Left lung (tissue), 4 donors: ENCODE measurements at regions not wholly inside any gene's neighbourhood (a gene's known extent, or its start where the extent isn't known, plus 50 kb on each side); places are given as distances from the start of the nearest gene placed in this dataset.

Experiments
- ATAC-seq: fragments of 200-7000 bp; cut with Tn5 transposase; one replicate; pipeline ENCODE4 v1.9.1; 2020; ENCODE audit warnings: moderate library complexity
- DNase-seq, 4 donors: peaks; one replicate each; pipeline ENCODE4 v3.0.0-alpha.2; 2013 to 2020
- H3K27ac ChIP-seq, 2 donors: fragments of 200-600 bp; sonication (generic) in 1 of 2; one replicate each; pipeline versions ENCODE4 v1.5.0 to v1.8.0; 2020 to 2021
- H3K27me3 ChIP-seq, 2 donors: fragments of 200-600 bp; sonication (generic) in 1 of 2; one replicate each; pipeline versions ENCODE4 v1.5.0 to v1.8.0; 2020 to 2021
- H3K36me3 ChIP-seq, 2 donors: fragments of 200-600 bp; sonication (generic) in 1 of 2; one replicate each; pipeline versions ENCODE4 v1.5.0 to v1.8.0; 2020 to 2021
- H3K4me1 ChIP-seq, 2 donors: fragments of 200-600 bp; one replicate each; pipeline ENCODE4 v1.8.0; 2021
- H3K4me3 ChIP-seq, 2 donors: fragments of 200-600 bp; sonication (generic) in 1 of 2; one replicate each; pipeline versions ENCODE4 v1.5.0 to v1.8.0; 2020 to 2021; ENCODE audit warnings: mild to moderate bottlenecking in 1 of 2
- H3K9me3 ChIP-seq, 2 donors: fragments of 200-600 bp; sonication (generic) in 1 of 2; one replicate each; pipeline versions ENCODE4 v1.5.0 to v1.8.0; 2020 to 2021
- CTCF ChIP-seq, 2 donors: fragments of 200-600 bp; sonication (generic) in 1 of 2; IDR thresholded peaks; one replicate each; pipeline versions ENCODE4 v1.5.0 to v1.8.0; 2021; ENCODE audit warnings: antibody characterized with exemption in 2 of 2
- intact Hi-C, 2 donors: fragments of 100-400 bp; cut with DNase I; formaldehyde crosslinking; loops; one replicate each; pipeline versions ENCODE4 v1.11.2 to v1.14.2; 2022
- donor health status: DM: no; HTN: yes; CAD: no.
- donor health status: DM: no; HTN: no; CAD: no.

- H3K9me3 ChIP-seq, result no peaks in the 10 kb centered on the region
- no peaks in the 10 kb centered on the region for H3K4me1 ChIP-seq
- no peak for ATAC-seq
- H3K4me3 ChIP-seq, result no peak overlapping the region
- intact Hi-C loops, result no loop called here
- TF ChIP-seq CTCF (IDR thresholded peaks at IDR 0.05), result no peak
- no peaks in the 10 kb centered on the region for H3K27me3 ChIP-seq
- no peak overlapping the region for H3K27ac ChIP-seq
- no peaks in the 10 kb centered on the region for H3K36me3 ChIP-seq
- DNase-seq, result no peak
Observed at GRCh38 chr2:66771359-66771976, 336.5 kb downstream of the MEIS1 start.

- Histone ChIP-seq H3K27ac (no peak overlapping the region), H3K4me1 (no peaks in the 10 kb centered on the region), H3K36me3 (no peaks in the 10 kb centered on the region), H3K27me3 (no peaks in the 10 kb centered on the region), H3K4me3 (no peak overlapping the region), H3K9me3 (no peaks in the 10 kb centered on the region)
- no peak for DNase-seq
- no peak for ATAC-seq
- intact Hi-C loops, result no loop called here
- TF ChIP-seq CTCF (IDR thresholded peaks at IDR 0.05), result no peak
Observed at GRCh38 chr2:66772618-66773017, 337.7 kb downstream of the MEIS1 start.

- intact Hi-C loops, result no loop called here
- no peak for TF ChIP-seq CTCF (IDR thresholded peaks at IDR 0.05)
- no peak overlapping the region for H3K27ac ChIP-seq
- no peaks in the 10 kb centered on the region for H3K27me3 ChIP-seq
- no peaks in the 10 kb centered on the region for H3K9me3 ChIP-seq
- ATAC-seq (no peak), DNase-seq (no peak)
- H3K36me3 ChIP-seq, result no peaks in the 10 kb centered on the region
- H3K4me1 ChIP-seq, result no peaks in the 10 kb centered on the region
- H3K4me3 ChIP-seq, result no peak overlapping the region
Observed at GRCh38 chr2:66775730-66776422, 341.0 kb downstream of the MEIS1 start.

- DNase-seq (no peak), ATAC-seq (no peak)
- Histone ChIP-seq H3K27ac (no peak overlapping the region), H3K4me1 (no peaks in the 10 kb centered on the region), H3K9me3 (no peaks in the 10 kb centered on the region), H3K4me3 (no peak overlapping the region), H3K36me3 (no peaks in the 10 kb centered on the region), H3K27me3 (no peaks in the 10 kb centered on the region)
- intact Hi-C loops, result no loop called here
- TF ChIP-seq CTCF (IDR thresholded peaks at IDR 0.05), result no peak
Observed at GRCh38 chr2:66781804-66782203, 346.9 kb downstream of the MEIS1 start.

GRCh38 chr2:66782780-66783361 lies 347.9 kb downstream of the MEIS1 start:
- Histone ChIP-seq H3K36me3 (no peaks in the 10 kb centered on the region), H3K27ac (no peak overlapping the region), H3K9me3 (no peaks in the 10 kb centered on the region), H3K27me3 (no peaks in the 10 kb centered on the region), H3K4me3 (no peak overlapping the region), H3K4me1 (no peaks in the 10 kb centered on the region)
- intact Hi-C loops, result no loop called here
- ATAC-seq (no peak), DNase-seq (no peak)
- TF ChIP-seq CTCF (IDR thresholded peaks at IDR 0.05), result no peak
